Right ventricle myocardium superior (tissue), 1 donor: ENCODE measurements at regions not wholly inside any gene's neighbourhood (a gene's known extent, or its start where the extent isn't known, plus 50 kb on each side); places are given as distances from the start of the nearest gene placed in this dataset.

Source experiments
- ATAC-seq: fragments of 200-7000 bp; cut with Tn5 transposase; one replicate; pipeline ENCODE4 v1.9.1; 2020; ENCODE audit warnings: mild to moderate bottlenecking; ENCODE audit not compliant: poor library complexity
- DNase-seq: peaks from one replicate; pipeline ENCODE4 v3.0.0-alpha.2; 2020
- intact Hi-C: fragments of 100-400 bp; cut with DNase I; formaldehyde crosslinking; loops from one replicate; pipeline ENCODE4 v1.11.2; 2022
- donor health status: DM: no; HTN: yes; CAD: no; lungs with severe emphysema.

DNA sequence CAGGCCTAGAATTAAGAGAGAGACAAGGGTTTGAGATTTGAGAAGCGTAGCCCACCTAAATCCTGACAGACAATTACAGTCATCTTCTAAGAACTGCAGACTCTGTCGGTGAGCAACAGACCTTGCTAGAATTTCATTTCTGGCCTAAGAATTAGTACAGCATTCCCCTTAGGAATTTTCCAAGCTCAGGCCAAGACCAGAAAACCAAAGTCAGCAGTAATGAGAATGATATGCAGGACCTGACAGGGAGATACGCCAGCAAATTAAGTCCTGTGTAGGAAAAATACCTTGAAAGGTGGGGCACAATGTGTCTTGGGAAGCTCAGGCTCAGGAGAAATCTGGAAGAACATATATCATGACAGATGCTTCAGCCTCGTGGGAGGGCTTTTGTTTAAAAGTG is 52.7 kb upstream of the HERPUD2 start:
- no peak for DNase-seq

GRCh38 chr7:35748371-35748770 is 52.5 kb upstream of the SEPTIN7 start:
- ATAC-seq: no peak

More for the DNA sequence above, 52.7 kb upstream of the HERPUD2 start:
- no peak for ATAC-seq
- intact Hi-C loops: no loop called here

GRCh38 chr7:35749556-35749955 is 51.3 kb upstream of the SEPTIN7 start:
- peak; percentile 79 for ATAC-seq
- peak; percentile 57 for DNase-seq
- intact Hi-C loops: no loop called here

More at GRCh38 chr7:35748371-35748770, 52.5 kb upstream of the SEPTIN7 start:
- no peak for DNase-seq
- intact Hi-C loops: no loop called here
